ENCODE measurements at regions not wholly inside any gene's neighbourhood (a gene's known extent, or its start where the extent isn't known, plus 50 kb on each side); places are given as distances from the start of the nearest gene placed in this dataset.

DNA sequence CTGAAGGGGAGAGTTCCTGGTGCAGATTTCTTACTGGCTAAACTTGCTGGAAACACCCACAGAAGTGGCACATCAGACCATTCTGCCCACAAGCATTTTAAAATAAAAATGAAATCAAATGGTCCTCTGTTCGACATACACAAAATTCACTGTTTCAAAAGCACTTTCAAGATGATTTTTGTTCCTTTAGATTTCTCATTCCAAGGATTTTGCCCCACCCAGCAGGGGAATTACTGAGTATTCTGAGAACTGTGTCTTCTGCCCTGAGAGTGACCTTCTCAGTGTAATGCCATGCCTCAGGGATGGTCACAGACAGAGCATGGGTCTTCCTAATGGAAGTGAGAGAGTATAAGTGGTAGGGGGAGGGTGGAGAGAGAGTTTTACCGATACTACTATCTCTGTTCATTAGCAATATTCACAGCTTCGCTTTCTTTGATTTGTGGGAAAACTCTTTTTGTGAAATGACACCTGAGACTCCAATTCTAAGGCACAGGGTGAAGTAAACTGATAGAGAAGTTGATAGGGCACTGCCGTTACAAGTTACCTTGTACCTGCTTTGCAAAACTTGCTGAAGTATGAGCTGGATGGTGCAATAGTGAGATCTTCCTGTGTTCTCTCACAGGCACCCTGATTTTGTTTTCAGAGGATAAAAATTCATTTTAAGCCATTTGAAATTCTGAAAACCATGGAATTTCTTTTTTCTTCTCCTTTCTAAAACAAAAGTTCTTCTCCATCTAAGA lies 95.8 kb upstream of the CD180 start:
- DNase-seq (ENCODE audit: extremely low read depth, low read depth): no peak
- TF ChIP-seq, protein P1, sequence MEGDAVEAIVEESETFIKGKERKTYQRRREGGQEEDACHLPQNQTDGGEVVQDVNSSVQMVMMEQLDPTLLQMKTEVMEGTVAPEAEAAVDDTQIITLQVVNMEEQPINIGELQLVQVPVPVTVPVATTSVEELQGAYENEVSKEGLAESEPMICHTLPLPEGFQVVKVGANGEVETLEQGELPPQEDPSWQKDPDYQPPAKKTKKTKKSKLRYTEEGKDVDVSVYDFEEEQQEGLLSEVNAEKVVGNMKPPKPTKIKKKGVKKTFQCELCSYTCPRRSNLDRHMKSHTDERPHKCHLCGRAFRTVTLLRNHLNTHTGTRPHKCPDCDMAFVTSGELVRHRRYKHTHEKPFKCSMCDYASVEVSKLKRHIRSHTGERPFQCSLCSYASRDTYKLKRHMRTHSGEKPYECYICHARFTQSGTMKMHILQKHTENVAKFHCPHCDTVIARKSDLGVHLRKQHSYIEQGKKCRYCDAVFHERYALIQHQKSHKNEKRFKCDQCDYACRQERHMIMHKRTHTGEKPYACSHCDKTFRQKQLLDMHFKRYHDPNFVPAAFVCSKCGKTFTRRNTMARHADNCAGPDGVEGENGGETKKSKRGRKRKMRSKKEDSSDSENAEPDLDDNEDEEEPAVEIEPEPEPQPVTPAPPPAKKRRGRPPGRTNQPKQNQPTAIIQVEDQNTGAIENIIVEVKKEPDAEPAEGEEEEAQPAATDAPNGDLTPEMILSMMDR (IDR thresholded peaks at IDR 0.05; ENCODE audit: low read depth, low read length): no peak

GRCh38 chr5:67291671-67292070 lies 95.1 kb upstream of the CD180 start:
- TF ChIP-seq, protein P1 (IDR thresholded peaks at IDR 0.05; ENCODE audit: low read depth, low read length): no peak
- no peak for DNase-seq (ENCODE audit: extremely low read depth, low read depth)

DNA sequence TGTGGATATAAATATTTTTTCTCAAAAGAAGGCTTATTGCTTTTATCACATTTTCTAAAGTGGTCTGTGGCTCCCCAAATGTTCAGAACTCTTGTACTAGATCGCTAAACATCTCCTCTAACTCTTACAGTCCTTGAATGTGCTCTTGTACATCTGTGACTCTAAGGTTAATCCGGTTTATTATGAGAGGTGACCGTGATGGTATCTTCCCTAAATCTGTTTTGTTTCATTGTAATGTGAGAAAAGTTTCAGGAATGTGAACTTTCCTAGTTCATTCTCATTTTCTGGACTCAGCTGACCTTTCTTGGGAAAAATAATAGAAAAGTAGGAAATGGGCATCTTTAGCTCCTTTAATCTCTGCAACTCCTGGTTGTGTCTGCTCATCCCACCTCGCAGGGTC lies 94.5 kb upstream of the CD180 start:
- TF ChIP-seq, protein P1 (IDR thresholded peaks at IDR 0.05; ENCODE audit: low read depth, low read length): no peak

GRCh38 chr5:67290655-67291054 lies 94.1 kb upstream of the CD180 start:
- TF ChIP-seq, protein P1 (IDR thresholded peaks at IDR 0.05; ENCODE audit: low read depth, low read length): no peak
- DNase-seq (ENCODE audit: extremely low read depth, low read depth): no peak

More for the DNA sequence above, 94.5 kb upstream of the CD180 start:
- no peak for DNase-seq (ENCODE audit: extremely low read depth, low read depth)

GRCh38 chr5:67289763-67290521 lies 93.3 kb upstream of the CD180 start:
- DNase-seq (ENCODE audit: extremely low read depth, low read depth): no peak
- TF ChIP-seq, protein P1 (IDR thresholded peaks at IDR 0.05; ENCODE audit: low read depth, low read length): no peak

GRCh38 chr5:67287510-67288268 lies 91.1 kb upstream of the CD180 start:
- TF ChIP-seq, protein P1 (IDR thresholded peaks at IDR 0.05; ENCODE audit: low read depth, low read length): no peak
- no peak for DNase-seq (ENCODE audit: extremely low read depth, low read depth)

Data from AG09319 (cell line).